PC-3 (cell line): ENCODE measurements at regions not wholly inside any gene's neighbourhood (a gene's known extent, or its start where the extent isn't known, plus 50 kb on each side); places are given as distances from the start of the nearest gene placed in this dataset.

ENCODE experiments used
- EZH2 ChIP-seq: fragments of 300-600 bp; sonication (generic); IDR thresholded peaks from one replicate; pipeline ENCODE4 v1.6.1; 2017; ENCODE audit warnings: antibody characterized with exemption, mild to moderate bottlenecking, low read length; ENCODE audit not compliant: unreplicated experiment
- TF ChIP-seq, protein P1 (sequence below): fragments of 300-600 bp; sonication (generic); conservative IDR thresholded peaks from 2 replicates; pipeline ENCODE4 v1.5.1; 2017; ENCODE audit warnings: antibody characterized with exemption, low read depth, mild to moderate bottlenecking, low read length

DNA sequence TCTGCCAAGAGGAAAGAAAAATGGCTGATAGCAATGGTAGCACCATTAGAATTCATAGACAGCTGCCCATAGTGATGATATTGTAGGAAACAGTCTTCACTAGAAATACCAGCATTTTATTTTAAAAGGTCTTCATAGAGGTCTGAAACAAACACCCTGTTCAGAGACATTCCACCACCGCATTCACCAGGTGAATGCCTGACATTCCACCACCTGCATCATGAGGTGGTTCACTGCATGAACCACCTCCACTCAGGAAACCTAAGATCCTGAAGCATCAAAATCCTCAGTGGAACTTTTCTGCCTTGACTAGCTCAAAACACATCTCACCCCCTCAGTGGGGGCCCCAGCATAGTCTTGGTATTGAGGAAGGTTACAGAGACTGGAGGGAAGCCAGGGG lies 91.5 kb upstream of the COX10 start:
- TF ChIP-seq, protein P1, sequence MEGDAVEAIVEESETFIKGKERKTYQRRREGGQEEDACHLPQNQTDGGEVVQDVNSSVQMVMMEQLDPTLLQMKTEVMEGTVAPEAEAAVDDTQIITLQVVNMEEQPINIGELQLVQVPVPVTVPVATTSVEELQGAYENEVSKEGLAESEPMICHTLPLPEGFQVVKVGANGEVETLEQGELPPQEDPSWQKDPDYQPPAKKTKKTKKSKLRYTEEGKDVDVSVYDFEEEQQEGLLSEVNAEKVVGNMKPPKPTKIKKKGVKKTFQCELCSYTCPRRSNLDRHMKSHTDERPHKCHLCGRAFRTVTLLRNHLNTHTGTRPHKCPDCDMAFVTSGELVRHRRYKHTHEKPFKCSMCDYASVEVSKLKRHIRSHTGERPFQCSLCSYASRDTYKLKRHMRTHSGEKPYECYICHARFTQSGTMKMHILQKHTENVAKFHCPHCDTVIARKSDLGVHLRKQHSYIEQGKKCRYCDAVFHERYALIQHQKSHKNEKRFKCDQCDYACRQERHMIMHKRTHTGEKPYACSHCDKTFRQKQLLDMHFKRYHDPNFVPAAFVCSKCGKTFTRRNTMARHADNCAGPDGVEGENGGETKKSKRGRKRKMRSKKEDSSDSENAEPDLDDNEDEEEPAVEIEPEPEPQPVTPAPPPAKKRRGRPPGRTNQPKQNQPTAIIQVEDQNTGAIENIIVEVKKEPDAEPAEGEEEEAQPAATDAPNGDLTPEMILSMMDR, result no peak
- TF ChIP-seq EZH2, result no peak
